Spinal cord (tissue), 9 donors: ENCODE measurements at regions not wholly inside any gene's neighbourhood (a gene's known extent, or its start where the extent isn't known, plus 50 kb on each side); places are given as distances from the start of the nearest gene placed in this dataset.

ENCODE experiments used
- DNase-seq, 6 donors: peaks; one replicate each; pipeline versions ENCODE4 v3.0.0 to v3.0.0-alpha.2; 2013 to 2015; ENCODE audit warnings: low spot score in 6 of 6, low read depth in 4 of 6
- H3K27ac ChIP-seq: one replicate; pipeline ENCODE4 v1.5.1; 2013; ENCODE audit warnings: low read depth, low read length, control low read depth
- H3K27me3 ChIP-seq: one replicate; pipeline ENCODE4 v1.6.1; 2013; ENCODE audit warnings: low read length; ENCODE audit not compliant: control insufficient read depth, insufficient read depth
- H3K36me3 ChIP-seq: one replicate; pipeline ENCODE4 v1.6.1; 2013; ENCODE audit warnings: low read length; ENCODE audit not compliant: control insufficient read depth, insufficient read depth
- H3K4me1 ChIP-seq: one replicate; pipeline ENCODE4 v1.6.1; 2013; ENCODE audit warnings: low read length; ENCODE audit not compliant: control insufficient read depth, insufficient read depth
- H3K4me3 ChIP-seq: one replicate; pipeline ENCODE4 v1.5.1; 2013; ENCODE audit warnings: low read depth, low read length, control low read depth
- H3K9me3 ChIP-seq: one replicate; pipeline ENCODE4 v1.6.1; 2013; ENCODE audit warnings: low read length; ENCODE audit not compliant: control insufficient read depth, insufficient read depth
- WGBS: methylation state at CpG from one replicate; pipeline ENCODE4 v1.1.5; 2013; ENCODE audit warnings: missing lambda C conversion rate; ENCODE audit not compliant: insufficient coverage; 5-methylcytosine and 5-hydroxymethylcytosine counted together
- donor health status: healthy.

DNA sequence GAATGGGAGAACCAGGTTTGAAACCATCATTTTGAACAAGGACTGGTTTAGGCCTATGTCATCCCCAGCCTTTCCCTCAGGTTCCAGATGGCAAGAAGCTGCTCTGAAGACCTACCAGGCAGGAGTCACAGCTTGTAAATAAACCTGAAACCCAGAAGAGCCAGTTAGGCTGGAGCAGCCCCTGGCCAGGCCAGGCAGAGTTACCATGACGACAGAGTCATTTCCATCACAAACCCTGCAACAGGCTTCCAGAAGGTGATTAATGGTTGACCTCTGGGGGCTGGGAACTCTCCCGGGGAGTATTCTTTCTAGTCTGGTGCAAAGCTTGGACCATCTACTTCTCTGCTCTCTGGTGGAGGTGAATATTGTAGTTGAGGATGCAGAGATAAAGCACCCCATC lies 164.1 kb upstream of the NCAM1 start:
- no peaks in the 10 kb centered on the region for H3K9me3 ChIP-seq
- no peaks in the 10 kb centered on the region for H3K36me3 ChIP-seq
- peaks cover 61% of the 10 kb centered on the region for H3K4me1 ChIP-seq
- H3K4me3 ChIP-seq = no peak overlapping the region
- 29% methylated on average over 1 of the region's 2 CpGs for WGBS
- DNase-seq = peak in 2 of 6 donors; percentile 76 to 80
- H3K27me3 ChIP-seq = no peaks in the 10 kb centered on the region
- H3K27ac ChIP-seq = peak overlapping the region; percentile 49

GRCh38 chr11:112797648-112798293 lies 163.4 kb upstream of the NCAM1 start:
- H3K27me3 ChIP-seq = no peaks in the 10 kb centered on the region
- peaks cover 61% of the 10 kb centered on the region for H3K4me1 ChIP-seq
- DNase-seq = peak in 2 of 6 donors; percentile 56 to 83
- 10% methylated on average over 8 of the region's 14 CpGs for WGBS
- peak overlapping the region; percentile 49 for H3K27ac ChIP-seq
- H3K36me3 ChIP-seq = no peaks in the 10 kb centered on the region
- H3K4me3 ChIP-seq = no peak overlapping the region
- no peaks in the 10 kb centered on the region for H3K9me3 ChIP-seq

GRCh38 chr11:112801025-112801816 lies 160.0 kb upstream of the NCAM1 start:
- Histone ChIP-seq H3K4me1 (peaks cover 45% of the 10 kb centered on the region), H3K36me3 (no peaks in the 10 kb centered on the region), H3K27me3 (no peaks in the 10 kb centered on the region), H3K9me3 (no peaks in the 10 kb centered on the region), H3K27ac (no peak overlapping the region), H3K4me3 (no peak overlapping the region)
- DNase-seq = peak in 1 of 6 donors; percentile 37
- 83% methylated on average over 11 of the region's 11 CpGs for WGBS

GRCh38 chr11:112801817-112802088 lies 159.5 kb upstream of the NCAM1 start:
- no peaks in the 10 kb centered on the region for H3K36me3 ChIP-seq
- H3K9me3 ChIP-seq = no peaks in the 10 kb centered on the region
- H3K27me3 ChIP-seq = no peaks in the 10 kb centered on the region
- no peak for DNase-seq
- peaks cover 40% of the 10 kb centered on the region for H3K4me1 ChIP-seq
- no peak overlapping the region for H3K4me3 ChIP-seq
- H3K27ac ChIP-seq = no peak overlapping the region
- 91% methylated on average over 4 of the region's 5 CpGs for WGBS

GRCh38 chr11:112805658-112806057 lies 155.6 kb upstream of the NCAM1 start:
- Histone ChIP-seq H3K36me3 (no peaks in the 10 kb centered on the region), H3K4me1 (peaks cover 25% of the 10 kb centered on the region), H3K9me3 (no peaks in the 10 kb centered on the region), H3K4me3 (no peak overlapping the region), H3K27me3 (no peaks in the 10 kb centered on the region), H3K27ac (no peak overlapping the region)
- DNase-seq = no peak
- 15% methylated on average over 3 of the region's 3 CpGs for WGBS

DNA sequence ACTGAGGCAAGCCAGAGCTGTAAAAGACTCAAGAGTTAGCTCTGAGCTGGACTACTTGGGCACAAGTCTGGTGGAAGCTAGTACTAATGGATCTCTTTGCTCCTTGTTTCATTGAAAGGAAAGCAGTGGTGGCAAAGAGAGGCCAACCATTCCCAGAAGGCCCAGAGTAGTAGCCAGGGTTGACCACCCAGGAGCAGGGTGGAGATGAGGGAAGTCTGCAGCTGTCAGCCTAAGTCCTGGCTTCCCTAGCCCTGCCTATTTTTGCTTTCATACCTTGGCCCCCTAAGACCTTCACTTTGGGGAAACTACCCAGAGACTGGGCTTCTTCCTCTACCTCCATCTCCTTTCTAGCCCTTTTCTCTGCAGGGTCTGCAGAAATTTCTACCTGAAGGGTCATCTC lies 155.0 kb upstream of the NCAM1 start:
- Histone ChIP-seq H3K27ac (no peak overlapping the region), H3K4me3 (no peak overlapping the region), H3K27me3 (no peaks in the 10 kb centered on the region), H3K36me3 (no peaks in the 10 kb centered on the region), H3K9me3 (no peaks in the 10 kb centered on the region), H3K4me1 (peaks cover 20% of the 10 kb centered on the region)
- no peak for DNase-seq

DNA sequence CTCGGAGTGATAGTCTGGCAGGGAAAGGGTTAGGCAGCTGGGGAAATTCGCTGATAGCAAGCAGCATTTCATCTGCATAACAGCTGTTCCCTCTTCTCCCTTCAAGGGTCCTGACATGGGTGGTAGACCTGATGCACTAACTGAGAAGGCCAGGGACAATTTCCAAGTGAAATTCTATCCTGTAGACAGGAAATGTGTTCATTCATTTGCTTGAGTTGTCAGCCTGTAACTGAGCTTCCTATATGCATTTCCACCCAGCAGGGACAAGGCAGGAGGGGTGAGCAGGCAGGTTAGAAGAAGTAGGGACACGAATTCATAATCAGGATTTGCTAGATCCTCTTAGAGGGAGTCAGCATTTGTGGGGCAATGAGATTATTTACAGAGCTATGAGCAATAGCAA lies 154.3 kb upstream of the NCAM1 start:
- peaks cover 14% of the 10 kb centered on the region for H3K4me1 ChIP-seq
- 28% methylated on average over 3 of the region's 3 CpGs for WGBS
- DNase-seq = peak in 2 of 6 donors; percentile 41 to 57

DNA sequence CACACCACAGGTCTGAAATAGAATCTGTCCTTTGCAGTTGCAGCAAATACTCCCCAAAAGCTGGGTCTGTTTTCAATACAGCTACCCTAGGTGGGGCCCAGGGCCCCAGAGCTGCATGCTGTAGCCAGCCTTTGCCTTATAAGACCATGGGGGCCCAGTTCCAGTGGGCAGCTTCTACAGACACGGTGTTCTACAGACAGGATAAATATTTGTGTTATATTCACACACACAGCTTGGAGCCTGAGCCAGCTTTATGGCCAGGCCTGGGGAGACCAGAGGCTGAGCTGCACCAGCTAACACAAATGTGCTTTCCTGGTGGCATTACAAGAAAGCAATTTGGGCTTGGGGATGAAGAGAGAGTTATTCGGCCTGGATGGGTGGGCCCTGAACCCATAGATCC lies 151.8 kb upstream of the NCAM1 start:
- DNase-seq = no peak
- H3K27me3 ChIP-seq = no peaks in the 10 kb centered on the region
- H3K36me3 ChIP-seq = no peaks in the 10 kb centered on the region
- WGBS = no CpG with 5 or more reads among the region's 2 CpGs
- H3K4me3 ChIP-seq = no peak overlapping the region
- no peaks in the 10 kb centered on the region for H3K9me3 ChIP-seq
- H3K27ac ChIP-seq = no peak overlapping the region
- peaks cover 14% of the 10 kb centered on the region for H3K4me1 ChIP-seq

More for the DNA sequence above, 154.3 kb upstream of the NCAM1 start:
- Histone ChIP-seq H3K4me3 (no peak overlapping the region), H3K9me3 (no peaks in the 10 kb centered on the region), H3K27ac (no peak overlapping the region), H3K36me3 (no peaks in the 10 kb centered on the region), H3K27me3 (no peaks in the 10 kb centered on the region)

GRCh38 chr11:112810951-112811350 lies 150.3 kb upstream of the NCAM1 start:
- no peaks in the 10 kb centered on the region for H3K27me3 ChIP-seq
- no peak overlapping the region for H3K4me3 ChIP-seq
- H3K9me3 ChIP-seq = no peaks in the 10 kb centered on the region
- peaks cover 14% of the 10 kb centered on the region for H3K4me1 ChIP-seq
- H3K27ac ChIP-seq = no peak overlapping the region
- H3K36me3 ChIP-seq = no peaks in the 10 kb centered on the region
- WGBS = no CpG with 5 or more reads among the region's 2 CpGs
- no peak for DNase-seq

GRCh38 chr11:112811783-112812182 lies 149.4 kb upstream of the NCAM1 start:
- H3K27ac ChIP-seq = no peak overlapping the region
- H3K36me3 ChIP-seq = no peaks in the 10 kb centered on the region
- WGBS = 54% methylated on average over 3 of the region's 4 CpGs
- H3K4me3 ChIP-seq = no peak overlapping the region
- H3K4me1 ChIP-seq = peaks cover 14% of the 10 kb centered on the region
- DNase-seq = no peak
- H3K9me3 ChIP-seq = no peaks in the 10 kb centered on the region
- no peaks in the 10 kb centered on the region for H3K27me3 ChIP-seq
